Stimulated activated CD4-positive, alpha-beta T cell treated with anti-CD3 and anti-CD28 coated beads, Interleukin-1b, Interleukin-23, amount 100 ng/mL, for 4 hours (primary cell): ENCODE measurements at regions not wholly inside any gene's neighbourhood (a gene's known extent, or its start where the extent isn't known, plus 50 kb on each side); places are given as distances from the start of the nearest gene placed in this dataset.
"Not testable (repeated sequence)": the region's sequence is repeated elsewhere in the genome, so short reads cannot be mapped to it uniquely, and the experiment has no call there.

Experiments used
- DNase-seq, 2 donors: peaks; one replicate each; pipeline ENCODE4 v3.0.0-alpha.2; 2020; ENCODE audit warnings: low read depth in 2 of 2

DNA sequence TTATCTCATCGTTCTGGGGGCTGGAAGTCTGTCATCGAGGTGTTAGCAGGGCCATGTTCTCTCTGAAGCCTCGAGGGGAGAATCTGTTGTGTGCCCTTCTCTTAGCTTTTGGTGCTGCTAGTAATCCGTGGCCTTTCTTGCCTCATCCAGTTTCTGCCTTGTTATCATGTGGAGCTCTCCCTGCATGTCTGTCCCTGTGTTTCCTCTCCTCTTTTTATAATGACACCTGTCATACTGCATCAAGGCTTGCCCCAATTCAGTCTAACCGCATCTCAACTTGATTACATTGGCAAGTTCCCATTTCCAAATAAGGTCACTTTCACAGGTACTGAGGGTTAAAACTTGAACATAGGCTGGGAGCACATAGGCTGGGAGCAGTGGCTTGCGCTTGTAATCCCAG is 82.6 kb upstream of the CNIH3 start:
- no peak for DNase-seq

DNA sequence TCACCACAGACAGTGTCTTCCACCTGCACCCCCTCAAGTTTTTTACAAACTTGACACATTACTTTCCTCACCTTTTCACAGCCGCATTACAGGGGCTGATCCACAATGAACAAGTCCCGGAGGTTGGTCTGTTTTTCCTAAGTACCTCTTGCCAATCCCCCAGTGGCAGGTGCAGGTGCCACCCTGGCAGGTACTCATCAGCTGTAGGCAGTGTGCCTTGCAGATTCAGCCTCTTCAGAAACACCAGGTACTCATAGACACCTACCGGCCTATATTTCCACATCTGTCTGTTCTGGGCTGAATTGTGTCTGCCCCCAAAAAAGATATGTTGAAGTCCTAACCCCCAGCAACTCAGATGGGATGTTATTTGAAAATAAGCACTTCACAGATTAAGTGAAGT is 81.4 kb upstream of the CNIH3 start:
- no peak for DNase-seq

DNA sequence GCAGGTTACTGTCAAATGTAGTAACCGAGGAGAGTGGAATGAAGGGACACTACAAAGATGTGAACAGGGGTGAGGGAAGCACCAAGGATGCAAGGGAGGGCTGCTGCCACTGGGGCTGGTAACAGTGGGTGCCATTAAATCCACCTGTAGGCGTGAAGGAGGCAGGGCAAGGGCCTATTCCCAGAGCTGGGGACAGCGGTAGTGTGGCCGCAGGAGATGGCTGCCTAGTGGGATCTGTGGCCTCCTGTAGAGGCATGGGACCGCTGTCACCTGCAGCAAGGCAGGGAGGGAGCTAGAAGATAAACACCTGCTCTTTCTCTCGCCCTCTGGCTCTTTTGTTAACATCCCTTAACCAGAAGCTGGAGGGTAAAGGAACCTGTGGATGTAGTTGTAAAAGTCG is 80.5 kb upstream of the CNIH3 start:
- DNase-seq, result no peak

DNA sequence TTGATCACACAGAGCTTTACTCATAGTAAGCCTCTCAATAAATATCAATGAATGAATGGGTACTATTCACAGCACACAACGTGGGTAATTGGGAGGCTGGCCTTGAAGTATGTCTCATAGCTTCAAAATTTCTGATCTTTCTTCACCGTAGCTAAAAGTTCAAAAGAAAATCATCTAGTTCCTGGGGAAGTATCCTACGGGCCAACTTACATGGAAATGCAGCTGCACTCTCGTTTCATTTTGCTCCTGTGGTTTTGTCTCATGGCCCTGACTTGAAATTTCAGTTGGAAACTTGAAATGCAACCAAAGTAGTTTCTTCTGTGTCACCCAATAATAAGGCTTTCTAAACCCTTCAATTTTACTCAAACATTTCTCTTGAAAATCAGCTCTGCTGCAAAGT is 76.1 kb upstream of the CNIH3 start:
- no peak for DNase-seq

DNA sequence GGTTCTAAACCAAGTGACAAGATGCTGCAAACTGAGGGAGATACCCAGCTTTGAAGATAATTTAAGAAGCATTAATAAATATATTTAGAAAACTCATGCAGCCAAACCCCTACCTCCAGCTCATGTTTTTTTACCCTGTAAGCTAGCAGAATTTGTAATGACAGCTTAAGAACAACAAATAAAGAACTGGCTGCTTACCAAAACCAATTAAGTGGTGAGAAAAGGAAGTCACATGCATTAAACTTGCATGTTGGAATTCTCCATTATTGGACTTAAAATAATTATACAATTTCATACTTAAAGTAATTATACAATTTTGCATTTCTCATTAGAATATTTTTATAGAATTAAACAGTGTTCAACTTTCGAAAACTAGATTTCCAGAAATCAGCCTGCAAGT is 75.6 kb upstream of the CNIH3 start:
- DNase-seq, result no peak

DNA sequence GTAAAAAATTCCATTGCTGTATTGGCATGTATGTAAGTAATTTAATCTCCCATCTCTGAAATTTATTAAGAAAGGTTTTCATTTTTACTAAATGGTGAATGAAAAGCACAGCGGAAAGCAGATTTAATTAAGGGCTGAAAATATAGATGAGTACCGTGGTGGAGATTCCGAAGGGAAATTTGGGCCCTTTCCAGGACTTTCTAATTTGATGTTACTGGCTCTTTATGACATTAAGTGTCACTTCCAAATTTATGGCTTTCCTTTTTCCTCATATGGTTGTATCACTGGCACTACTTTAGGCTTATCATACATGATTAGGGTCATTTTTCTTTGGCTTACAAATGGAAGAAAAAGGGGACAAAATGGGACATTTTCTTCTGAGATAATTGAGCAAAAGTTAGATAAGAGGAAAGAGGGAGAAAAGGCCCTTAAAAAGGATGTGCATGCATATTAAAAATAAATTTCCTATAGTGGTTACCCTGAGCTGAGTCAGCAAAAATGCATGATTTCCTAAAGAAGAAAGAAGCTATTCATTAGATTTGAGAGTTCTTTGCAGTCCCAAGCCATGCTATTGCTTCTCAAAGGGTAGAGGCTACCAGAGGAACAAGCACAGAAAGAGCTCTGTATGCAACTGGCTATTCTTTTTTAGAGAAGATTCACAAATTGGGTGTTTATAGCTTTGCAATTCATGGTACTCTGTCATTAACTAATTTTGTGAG is 74.9 kb upstream of the CNIH3 start:
- no peak for DNase-seq

DNA sequence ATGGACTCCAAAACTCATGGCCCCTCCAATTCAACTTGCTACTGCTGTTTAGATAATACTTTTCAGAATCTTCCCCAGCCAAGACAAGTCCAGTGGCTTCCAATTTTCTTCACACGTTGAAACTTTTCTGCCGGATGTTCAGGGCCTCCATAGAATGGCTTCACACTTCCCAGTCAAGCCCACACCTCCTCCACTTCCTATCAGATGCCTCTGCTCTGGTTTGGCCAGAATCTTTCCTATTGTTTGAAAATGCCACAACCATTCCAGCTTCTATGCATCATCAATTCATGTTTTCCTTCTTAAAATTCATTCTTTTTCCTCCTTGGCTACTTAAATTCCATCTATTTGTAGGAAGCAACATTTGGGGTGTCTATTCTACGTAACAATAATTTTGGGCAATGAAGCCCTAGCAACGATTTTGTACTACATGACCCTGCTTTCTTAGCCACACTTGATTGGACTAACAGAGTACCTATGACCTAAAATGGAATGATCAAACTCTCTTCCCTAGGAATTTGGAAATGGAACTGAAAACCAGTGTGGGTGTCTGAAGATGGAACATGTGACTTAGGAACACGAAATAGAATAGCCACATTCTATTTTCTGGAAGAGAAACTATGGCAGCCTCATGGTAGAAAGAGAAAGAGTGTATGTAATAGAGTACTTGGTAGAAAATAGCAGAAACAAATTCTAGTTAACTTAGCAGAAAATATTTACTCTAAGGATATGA is 74.1 kb upstream of the CNIH3 start:
- no peak for DNase-seq

DNA sequence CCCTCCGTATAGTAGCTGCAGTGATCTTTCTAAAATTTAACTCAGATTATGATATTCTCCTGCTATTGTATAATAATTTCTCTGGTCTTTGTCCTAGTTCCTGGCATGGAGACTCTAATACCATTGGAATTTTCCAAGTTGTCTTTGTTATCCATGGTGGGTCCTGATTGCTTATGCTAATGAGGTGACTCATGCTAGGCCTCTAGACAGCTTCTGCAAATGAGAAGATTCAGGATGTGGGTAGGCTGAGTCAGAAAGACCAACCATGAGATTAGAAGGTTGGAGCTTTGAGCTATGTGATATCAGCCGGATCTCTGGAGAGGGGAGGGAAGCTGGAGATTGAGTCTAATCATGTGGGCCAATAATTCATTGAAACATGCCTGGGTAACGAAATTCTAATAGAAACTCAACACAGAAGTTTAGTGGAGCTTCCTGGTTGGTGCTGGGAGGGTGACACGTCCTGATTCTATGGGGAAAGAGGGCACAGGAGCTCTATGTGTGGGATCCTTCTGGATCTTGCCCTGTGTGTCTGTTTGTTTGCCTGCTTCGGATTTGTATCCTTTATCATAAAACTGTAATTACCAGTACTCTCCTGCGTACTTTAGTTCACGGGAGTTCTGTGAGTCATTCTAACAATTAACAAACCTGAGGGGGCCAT is 73.2 kb upstream of the CNIH3 start:
- peak in 1 of 2 donors; percentile 3 for DNase-seq

DNA sequence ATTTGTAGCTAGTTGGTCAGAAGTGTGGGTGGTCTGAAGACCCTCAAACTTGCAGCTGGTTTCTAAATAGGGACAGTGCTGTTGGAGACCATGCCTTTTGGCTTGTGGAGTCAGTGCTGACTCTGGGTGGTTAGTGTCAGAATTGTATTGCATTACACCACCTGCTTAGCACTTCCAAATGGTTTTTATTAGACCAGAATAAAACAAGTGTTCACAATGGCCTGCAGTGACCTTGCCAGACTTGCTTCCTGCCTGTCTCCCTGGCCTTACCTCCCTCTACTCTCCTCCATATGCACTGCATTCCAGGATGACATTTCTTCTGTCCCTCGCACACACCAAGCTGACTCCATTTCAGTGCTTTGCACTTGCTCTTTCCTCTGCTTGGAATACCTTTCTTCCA is 72.7 kb upstream of the CNIH3 start:
- DNase-seq, result no peak

DNA sequence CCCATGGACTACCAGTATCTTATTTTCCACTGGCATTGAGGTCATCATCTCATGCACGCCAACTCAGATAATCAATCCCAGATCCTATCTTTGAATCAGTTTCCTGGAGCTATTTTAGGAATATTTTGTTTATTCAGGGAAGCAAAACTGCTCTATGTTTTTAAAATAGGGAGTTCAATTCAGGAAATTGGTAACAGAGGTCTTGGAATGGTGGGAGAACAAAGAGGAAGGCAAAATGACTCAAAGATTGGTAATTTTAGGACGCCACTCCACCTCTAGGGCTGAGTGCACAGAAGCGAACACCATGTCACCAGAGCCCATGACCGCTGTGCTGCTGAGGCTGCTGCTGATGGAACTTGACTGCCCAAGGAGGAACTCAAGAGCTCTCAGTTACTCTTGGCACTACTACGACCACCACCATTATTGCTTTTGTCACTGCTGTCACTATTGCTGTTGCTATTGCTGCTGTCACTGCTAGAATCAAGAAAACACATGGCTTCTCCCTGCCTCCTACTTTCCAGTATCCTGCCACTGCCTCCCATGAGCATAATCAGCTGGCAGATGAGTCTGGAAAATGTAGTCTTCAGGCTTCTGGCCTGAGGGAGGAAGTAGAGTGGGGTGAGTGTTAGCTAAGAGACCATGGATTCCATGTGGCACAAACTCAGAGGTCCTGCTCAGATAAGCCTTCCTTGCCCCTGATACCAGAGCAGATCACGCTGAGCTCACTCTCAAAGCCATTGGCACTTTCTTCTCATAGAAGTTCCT is 71.6 kb upstream of the CNIH3 start:
- DNase-seq, result no peak

DNA sequence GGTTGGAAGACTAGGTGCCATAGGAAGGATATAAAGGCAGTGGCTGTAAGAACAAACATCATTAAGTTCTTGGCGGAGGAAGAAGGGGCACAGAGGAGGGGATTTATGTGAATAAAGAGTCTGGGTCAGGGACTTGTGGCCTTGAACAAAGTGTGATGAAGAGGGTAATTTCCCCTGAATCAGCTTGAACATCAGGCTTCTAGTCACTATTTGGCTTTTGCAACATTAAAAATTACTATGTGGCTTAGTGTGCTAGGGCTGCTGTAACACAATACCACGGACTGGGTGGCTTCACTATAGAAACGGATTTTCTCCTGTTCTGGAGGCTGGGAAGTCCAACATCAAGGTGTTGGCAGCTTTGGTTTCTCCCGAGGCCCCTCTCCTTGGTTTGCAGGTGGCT is 70.5 kb upstream of the CNIH3 start:
- no peak for DNase-seq

DNA sequence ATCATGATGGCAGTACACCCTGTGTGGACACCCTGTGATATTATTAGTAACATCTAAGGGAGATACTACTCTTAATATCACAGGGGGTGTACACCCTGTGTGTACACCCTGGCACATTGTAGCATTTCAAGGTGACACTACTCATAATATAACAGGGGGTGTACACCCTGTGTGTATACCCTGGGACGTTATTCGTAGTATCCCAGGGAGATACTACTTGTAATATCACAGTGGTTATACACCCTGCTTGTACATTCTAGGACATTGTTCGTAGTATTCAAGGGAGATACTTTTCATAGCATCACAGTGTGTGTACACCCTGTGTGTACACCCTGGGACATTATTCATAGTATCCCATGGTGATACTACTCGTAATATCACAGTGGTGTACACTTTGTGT is 67.4 kb upstream of the CNIH3 start:
- no peak for DNase-seq

DNA sequence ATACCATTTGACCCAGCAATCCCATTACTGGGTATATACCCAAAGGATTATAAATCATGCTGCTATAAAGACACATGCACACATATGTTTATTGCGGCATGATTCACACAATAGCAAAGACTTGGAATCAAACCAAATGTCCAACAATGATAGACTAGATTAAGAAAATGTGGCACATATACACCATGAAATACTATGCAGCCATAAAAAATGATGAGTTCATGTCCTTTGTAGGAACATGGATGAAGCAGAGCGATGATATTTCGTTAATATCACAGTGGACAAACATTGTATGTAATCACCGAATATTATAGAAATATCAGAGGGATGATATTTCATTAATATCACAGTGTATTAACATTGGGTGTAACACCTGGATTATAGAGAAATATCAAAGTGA is 64.9 kb upstream of the CNIH3 start:
- not testable (repeated sequence) for DNase-seq

DNA sequence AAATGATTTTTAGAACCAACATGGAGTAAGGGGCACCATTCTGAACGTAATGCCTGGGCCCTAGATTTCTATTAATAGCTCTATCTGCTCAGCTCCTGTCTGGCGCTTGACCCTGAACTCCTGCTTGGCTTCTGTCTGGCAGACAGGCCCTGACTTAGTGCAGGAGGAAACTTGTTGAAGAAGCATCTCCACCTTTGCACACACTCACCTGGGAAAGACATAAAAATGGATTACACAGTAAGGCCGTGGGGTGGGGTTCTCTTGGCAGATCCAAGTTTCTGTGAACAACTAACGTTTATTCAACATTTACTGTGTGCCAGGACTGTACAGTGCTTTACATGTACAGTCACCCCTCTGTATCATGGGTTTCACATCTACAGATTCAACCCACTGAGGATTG is 62.1 kb upstream of the CNIH3 start:
- no peak for DNase-seq

DNA sequence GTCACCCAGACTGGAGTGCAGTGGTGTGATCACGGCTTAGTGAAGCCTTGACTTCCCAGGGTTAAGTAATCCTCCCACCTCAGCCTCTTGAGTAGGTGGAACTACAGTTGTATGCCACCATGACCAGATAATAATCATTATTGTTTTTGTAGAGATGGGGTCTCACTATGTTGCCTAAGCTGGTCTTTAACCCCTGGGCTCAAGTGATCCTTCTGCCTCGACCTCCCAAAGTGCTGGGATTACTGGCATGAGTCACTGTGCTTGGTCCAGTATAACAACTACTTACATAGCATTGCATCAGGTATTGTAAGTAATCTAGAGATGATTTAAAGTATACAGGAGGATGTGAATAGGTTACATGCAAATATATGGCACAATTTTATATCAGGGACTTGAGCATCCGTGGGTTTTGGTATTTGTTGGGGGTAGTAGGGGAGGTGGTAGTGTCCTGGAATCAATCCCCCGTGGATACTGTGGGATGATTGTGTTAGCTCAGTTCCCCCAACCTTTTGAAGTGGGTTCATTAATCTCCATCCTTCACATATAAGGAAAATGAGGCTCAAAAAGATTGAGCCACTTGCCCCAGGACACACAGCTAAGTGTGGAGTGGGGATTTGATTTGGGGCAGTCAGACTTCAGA is 61.4 kb upstream of the CNIH3 start:
- DNase-seq, result no peak

DNA sequence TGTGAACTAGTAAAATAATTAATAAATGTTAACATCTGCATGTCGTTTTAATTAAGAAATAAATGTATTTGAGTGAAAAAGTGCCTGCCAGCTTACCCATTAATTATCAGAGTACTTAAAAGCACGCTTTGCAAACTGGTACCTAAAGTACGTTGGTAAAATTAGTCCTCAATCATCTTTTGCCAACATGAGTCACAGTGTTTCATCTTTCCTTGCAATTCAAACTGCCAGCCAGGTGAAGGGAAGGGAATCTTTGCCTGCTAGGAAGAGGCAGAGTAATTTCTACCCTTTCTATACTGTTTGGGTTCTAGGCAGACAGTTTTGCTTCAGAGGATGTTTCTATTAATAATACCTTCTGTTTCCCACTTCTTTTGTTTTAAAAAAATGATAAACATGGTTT is 57.2 kb upstream of the CNIH3 start:
- DNase-seq, result no peak

DNA sequence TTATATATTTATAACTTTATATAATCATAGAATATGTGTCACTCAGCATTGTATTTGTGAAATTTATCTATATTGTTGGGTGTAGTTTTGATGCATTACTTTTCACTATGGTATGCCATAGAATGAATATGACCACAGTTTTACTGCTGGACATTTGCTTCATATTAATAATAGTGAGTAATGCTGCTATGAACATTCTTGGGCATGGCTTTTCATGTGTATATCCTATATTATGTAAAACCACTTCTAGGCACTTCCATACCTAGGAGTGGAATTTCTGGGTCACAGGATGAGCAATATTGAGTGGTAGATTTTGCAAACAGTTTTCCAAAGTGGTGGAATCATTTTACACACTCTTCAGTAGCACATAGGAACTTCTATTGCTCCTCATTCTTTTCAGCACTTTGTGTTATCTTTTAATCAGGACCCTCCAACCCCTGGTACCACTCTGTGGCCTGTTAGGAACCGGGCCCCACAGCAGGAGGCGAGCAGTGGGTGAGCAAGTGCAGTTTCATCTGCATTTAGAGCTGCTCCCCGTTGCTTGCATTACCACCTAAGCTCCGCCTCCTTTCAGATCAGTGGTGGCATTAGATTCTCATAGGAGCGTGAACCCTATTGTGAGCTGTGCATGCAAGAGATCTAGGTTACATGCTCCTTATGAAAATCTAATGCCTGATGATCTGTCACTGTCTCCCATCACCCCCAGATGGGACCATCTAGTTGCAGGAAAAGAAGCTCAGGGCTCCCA is 56.0 kb upstream of the CNIH3 start:
- DNase-seq, result no peak

DNA sequence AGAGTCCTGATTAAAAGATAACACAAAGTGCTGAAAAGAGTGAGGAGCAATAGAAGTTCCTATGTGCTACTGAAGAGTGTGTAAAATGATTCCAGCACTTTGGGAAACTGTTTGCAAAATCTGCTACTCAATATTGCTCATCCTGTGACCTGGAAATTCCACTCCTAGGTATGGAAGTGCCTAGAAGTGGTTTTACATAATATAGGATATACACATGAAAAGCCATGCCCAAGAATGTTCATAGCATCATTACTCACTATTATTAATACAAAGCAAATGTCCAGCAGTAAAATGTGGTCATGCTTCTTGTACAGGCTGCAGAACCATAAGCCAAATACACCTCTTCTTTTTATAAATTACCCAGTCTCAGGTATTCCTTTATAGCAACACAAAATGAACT is 53.2 kb upstream of the CNIH3 start:
- not testable (repeated sequence) for DNase-seq

DNA sequence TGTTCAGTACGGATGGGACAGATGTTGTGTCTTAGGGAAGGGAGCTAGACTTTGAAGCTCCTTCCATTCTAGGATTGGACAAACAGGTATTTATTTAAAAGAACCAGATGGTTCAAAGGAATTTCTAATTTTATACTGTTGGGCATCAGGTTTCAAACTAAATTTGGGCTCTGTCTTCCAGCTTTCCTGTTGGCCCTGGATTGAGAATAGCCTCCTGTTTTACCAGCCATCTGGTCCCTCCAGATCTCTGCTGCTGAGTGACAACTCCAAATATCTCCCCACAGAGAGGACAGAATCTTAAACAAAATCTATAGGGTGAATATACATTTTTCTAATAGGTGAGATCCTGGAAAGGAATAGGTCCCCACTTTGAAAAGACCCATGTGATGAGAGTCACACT is 52.5 kb upstream of the CNIH3 start:
- no peak for DNase-seq

DNA sequence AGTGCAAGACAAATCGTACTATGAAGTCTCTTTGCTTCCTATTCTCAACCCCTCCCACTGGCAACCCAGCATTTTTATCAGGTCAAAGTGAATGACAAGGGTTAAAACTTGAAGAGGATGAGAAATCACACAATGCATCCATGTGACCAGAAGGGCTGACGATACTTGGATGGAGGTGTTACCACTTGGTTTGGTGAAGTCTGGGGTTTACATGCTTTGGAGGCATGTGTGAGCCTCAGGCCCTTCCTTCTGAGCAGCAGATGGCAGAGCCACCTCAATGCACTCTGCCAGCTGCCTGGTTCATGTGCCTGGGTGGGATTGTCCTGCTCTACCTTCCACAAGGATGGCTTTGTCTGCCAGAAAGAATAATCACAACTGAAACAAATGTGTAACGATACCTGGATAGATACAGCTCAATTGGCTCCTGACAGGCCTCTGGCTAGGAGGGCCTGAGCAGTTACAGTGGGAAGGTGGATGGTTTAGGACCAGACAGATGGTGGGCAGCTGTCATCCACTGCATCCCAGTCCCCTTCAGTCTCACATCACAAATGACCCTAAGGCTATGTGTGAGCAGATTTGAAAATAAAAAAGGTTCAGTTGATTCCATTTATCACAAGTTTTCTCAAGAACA is 51.5 kb upstream of the CNIH3 start:
- no peak for DNase-seq

DNA sequence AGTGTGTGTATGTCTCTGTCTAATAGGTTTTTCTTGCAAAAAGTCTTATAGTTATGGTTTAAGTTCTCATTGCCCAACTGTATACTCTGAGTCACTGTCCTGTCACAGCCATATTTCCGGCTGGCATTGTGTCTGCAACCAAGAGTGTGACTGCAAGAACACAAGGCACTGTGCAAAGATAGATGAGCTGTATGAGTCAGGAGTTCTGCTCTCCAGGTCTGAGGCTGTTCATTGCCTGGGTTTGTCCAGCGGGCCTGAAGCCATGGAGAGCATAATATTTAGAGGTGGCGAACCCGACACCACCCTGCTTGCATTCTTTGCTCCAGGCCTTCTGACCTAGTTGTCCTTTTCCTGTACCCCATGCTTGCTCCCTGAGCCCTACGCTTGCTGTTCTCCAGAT is 50.9 kb upstream of the CNIH3 start:
- DNase-seq, result no peak
